ENCODE measurements at regions not wholly inside any gene's neighbourhood (a gene's known extent, or its start where the extent isn't known, plus 50 kb on each side); places are given as distances from the start of the nearest gene placed in this dataset.

- no peak for DNase-seq (ENCODE audit: low read depth in 1 of 2, low spot score in 1 of 2)
- Histone ChIP-seq H3K27ac (replicated peaks) (no peak overlapping the region), H3K4me3 (replicated peaks; ENCODE audit: insufficient read depth, low read length) (no peak overlapping the region), H3K27me3 (ENCODE audit: insufficient read depth, poor library complexity, severe bottlenecking) (no peaks in the 10 kb centered on the region)
- TF ChIP-seq POLR2AphosphoS5 (IDR thresholded peaks at IDR 0.05; ENCODE audit: low read depth) (no peak), CTCF (IDR thresholded peaks at IDR 0.05; ENCODE audit: insufficient read depth, low read length) (no peak), GABPA (IDR thresholded peaks at IDR 0.05; ENCODE audit: low read depth) (no peak), SPI1 (IDR thresholded peaks at IDR 0.05; ENCODE audit: borderline replicate concordance, low read depth) (no peak), REST (IDR thresholded peaks at IDR 0.05; ENCODE audit: insufficient replicate concordance, low read depth) (no peak)
These were observed 56.7 kb downstream of the P2RY1 start for GRCh38 chr3:152891678-152892077.

GRCh38 chr3:152892446-152892845 is 57.5 kb downstream of the P2RY1 start:
- H3K27ac ChIP-seq (replicated peaks) = no peak overlapping the region
- H3K27me3 ChIP-seq (ENCODE audit: insufficient read depth, poor library complexity, severe bottlenecking) = no peaks in the 10 kb centered on the region
- DNase-seq (ENCODE audit: low read depth in 1 of 2, low spot score in 1 of 2) = no peak
- H3K4me3 ChIP-seq (replicated peaks; ENCODE audit: insufficient read depth, low read length) = no peak overlapping the region
- TF ChIP-seq REST (IDR thresholded peaks at IDR 0.05; ENCODE audit: insufficient replicate concordance, low read depth) (no peak), POLR2AphosphoS5 (IDR thresholded peaks at IDR 0.05; ENCODE audit: low read depth) (no peak), SPI1 (IDR thresholded peaks at IDR 0.05; ENCODE audit: borderline replicate concordance, low read depth) (no peak), GABPA (IDR thresholded peaks at IDR 0.05; ENCODE audit: low read depth) (no peak), CTCF (IDR thresholded peaks at IDR 0.05; ENCODE audit: insufficient read depth, low read length) (no peak)

- TF ChIP-seq SPI1 (IDR thresholded peaks at IDR 0.05; ENCODE audit: borderline replicate concordance, low read depth) (no peak), GABPA (IDR thresholded peaks at IDR 0.05; ENCODE audit: low read depth) (no peak), CTCF (IDR thresholded peaks at IDR 0.05; ENCODE audit: insufficient read depth, low read length) (no peak), POLR2AphosphoS5 (IDR thresholded peaks at IDR 0.05; ENCODE audit: low read depth) (no peak), REST (IDR thresholded peaks at IDR 0.05; ENCODE audit: insufficient replicate concordance, low read depth) (no peak)
- Histone ChIP-seq H3K27ac (replicated peaks) (no peak overlapping the region), H3K27me3 (ENCODE audit: insufficient read depth, poor library complexity, severe bottlenecking) (no peaks in the 10 kb centered on the region), H3K4me3 (replicated peaks; ENCODE audit: insufficient read depth, low read length) (no peak overlapping the region)
- no peak for DNase-seq (ENCODE audit: low read depth in 1 of 2, low spot score in 1 of 2)
These were observed 58.7 kb downstream of the P2RY1 start for GRCh38 chr3:152893647-152894046.
